HepG2 (cell line): ENCODE measurements at regions not wholly inside any gene's neighbourhood (a gene's known extent, or its start where the extent isn't known, plus 50 kb on each side); places are given as distances from the start of the nearest gene placed in this dataset.

Source experiments
- ATAC-seq: fragments of 200-7000 bp; cut with Tn5 transposase; 3 replicates; pipeline ENCODE4 v1.9.1; 2020; ENCODE audit warnings: mild to moderate bottlenecking, moderate library complexity
- BruUV-seq: library from RNA; stranded (reverse); fragments of 400-500 nt; replicated peaks from 2 replicates; lab custom pipeline; 2021; lab: Mats Ljungman, UMichigan
- CTCF ChIA-PET: fragments of 300-600 bp; formaldehyde crosslinking; extraction: SDS; loops from one replicate; lab custom pipeline; 2021; ENCODE audit warnings: low total read pairs, inconsistent platforms, low intra/inter-chr PET ratio; lab: Yijun Ruan, JAX
- POLR2A ChIA-PET: fragments of 350-600 bp; sonication (Branson Sonifier 250); formaldehyde crosslinking; loops from one replicate; lab custom pipeline; 2020; ENCODE audit warnings: antibody characterized with exemption, inconsistent platforms; lab: Yijun Ruan, JAX
- DNase-seq: peaks from one replicate; pipeline ENCODE4 v3.0.0-alpha.2; 2015; ENCODE audit warnings: low spot score
- FAIRE-seq: peaks from 3 replicates; lab custom pipeline; 2011; peaks lifted over from hg19 to GRCh38; lab: Jason Lieb, UNC
- H2AFZ ChIP-seq: one replicate; pipeline ENCODE4 v1.6.1; 2011; ENCODE audit warnings: low read length, inconsistent platforms
- H3K27ac ChIP-seq: fragments of 300-600 bp; 3 replicates; pipeline ENCODE4 v1.8.0; 2011; ENCODE audit warnings: mixed run types, mild to moderate bottlenecking, mixed read lengths, low read length, inconsistent platforms; ENCODE audit not compliant: insufficient read depth; ENCODE audit errors: extremely low read length
- H3K27me3 ChIP-seq, 2 experiments: fragments of 200-600 bp in 1 of 2; 2 replicates in 1 of 2; 3 replicates in 1 of 2; pipeline versions ENCODE4 v1.6.0 to v1.8.0; 2011; ENCODE audit warnings: low read length in 2 of 2, mild to moderate bottlenecking in 2 of 2, moderate library complexity in 2 of 2, inconsistent platforms in 1 of 2; ENCODE audit not compliant: insufficient read depth in 2 of 2, control insufficient read depth in 1 of 2
- H3K36me3 ChIP-seq, 2 experiments: fragments of 200-600 bp in 1 of 2; replicated peaks in 1 of 2; 2 replicates in 1 of 2; 3 replicates in 1 of 2; pipeline versions ENCODE4 v1.5.1 to v1.8.0; 2011; ENCODE audit warnings: low read length in 2 of 2, inconsistent platforms in 1 of 2; ENCODE audit not compliant: insufficient read depth in 2 of 2, control insufficient read depth in 1 of 2
- H3K4me1 ChIP-seq: 2 replicates; pipeline ENCODE4 v1.5.1; 2012; ENCODE audit warnings: low read length, inconsistent platforms; ENCODE audit not compliant: insufficient read depth
- H3K4me2 ChIP-seq: 2 replicates; pipeline ENCODE4 v1.6.0; 2011; ENCODE audit warnings: low read depth, low read length, inconsistent platforms
- H3K4me3 ChIP-seq, 3 experiments: fragments of 200-600 bp in 1 of 3; sonication (generic), shearing (Covaris generic) in 1 of 3; replicated peaks in 1 of 3; 2 replicates each; pipeline ENCODE4 v1.5.1; 2011 to 2016; ENCODE audit warnings: low read length in 3 of 3, inconsistent platforms in 2 of 3, low read depth in 2 of 3, mild to moderate bottlenecking in 2 of 3, control low read depth in 1 of 3, mixed read lengths in 1 of 3; ENCODE audit not compliant: insufficient read depth in 1 of 3
- H3K79me2 ChIP-seq: one replicate; pipeline ENCODE4 v1.6.1; 2011; ENCODE audit warnings: low read length, inconsistent platforms; ENCODE audit not compliant: insufficient read depth
- H3K9ac ChIP-seq: 2 replicates; pipeline ENCODE4 v1.6.0; 2011; ENCODE audit warnings: mild to moderate bottlenecking, low read depth, low read length, inconsistent platforms; ENCODE audit not compliant: insufficient read depth
- H3K9me3 ChIP-seq: 2 replicates; pipeline ENCODE4 v1.5.1; 2012; ENCODE audit warnings: mild to moderate bottlenecking, low read length
- H4K20me1 ChIP-seq: 2 replicates; pipeline ENCODE4 v1.6.0; 2011; ENCODE audit warnings: inconsistent platforms, mild to moderate bottlenecking, low read length, moderate library complexity; ENCODE audit not compliant: insufficient read depth
- AHDC1 ChIP-seq: sonication (generic); formaldehyde crosslinking; IDR thresholded peaks from 2 replicates; pipeline ENCODE4 v1.5.1; 2020; ENCODE audit warnings: mild to moderate bottlenecking, missing genetic modification reagents, borderline replicate concordance
- ASH2L ChIP-seq: fragments of 300-600, 200-600 bp; sonication (generic); IDR thresholded peaks from 2 replicates; pipeline ENCODE4 v1.7.0; 2017; ENCODE audit warnings: low read depth, mild to moderate bottlenecking, moderate library complexity, mixed read lengths, low read length; ENCODE audit not compliant: insufficient read length
- DZIP1 ChIP-seq: sonication (generic); formaldehyde crosslinking; IDR thresholded peaks from 2 replicates; pipeline ENCODE4 v1.5.0; 2020; ENCODE audit warnings: mild to moderate bottlenecking, missing genetic modification reagents
- HDAC2 ChIP-seq: sonication (generic); formaldehyde crosslinking; IDR thresholded peaks from 2 replicates; pipeline ENCODE4 v1.4.0; 2020; ENCODE audit warnings: missing genetic modification reagents
- KLF12 ChIP-seq: sonication (generic); formaldehyde crosslinking; IDR thresholded peaks from 2 replicates; pipeline ENCODE4 v1.4.0; 2020; ENCODE audit warnings: missing genetic modification reagents, borderline replicate concordance
- MZF1 ChIP-seq: sonication (generic); formaldehyde crosslinking; IDR thresholded peaks from 2 replicates; pipeline ENCODE4 v1.8.1; 2023; ENCODE audit warnings: mild to moderate bottlenecking, missing genetic modification reagents, borderline replicate concordance
- NPAS2 ChIP-seq: sonication (generic); formaldehyde crosslinking; IDR thresholded peaks from 2 replicates; pipeline ENCODE4 v1.8.0; 2022; ENCODE audit warnings: mild to moderate bottlenecking, missing genetic modification reagents, borderline replicate concordance
- RELA ChIP-seq: sonication (generic); formaldehyde crosslinking; IDR thresholded peaks from 2 replicates; pipeline ENCODE4 v1.4.0; 2020; ENCODE audit warnings: missing genetic modification reagents
- SNAPC2 ChIP-seq: sonication (generic); formaldehyde crosslinking; IDR thresholded peaks from 2 replicates; pipeline ENCODE4 v1.8.1; 2022; ENCODE audit warnings: mild to moderate bottlenecking, missing genetic modification reagents
- SRF ChIP-seq: IDR thresholded peaks from 2 replicates; pipeline ENCODE4 v1.6.1; 2011; ENCODE audit warnings: mild to moderate bottlenecking, low read depth, low read length, moderate library complexity
- ZNF333 ChIP-seq: sonication (generic); formaldehyde crosslinking; IDR thresholded peaks from 2 replicates; pipeline ENCODE4 v1.4.0; 2020; ENCODE audit warnings: mild to moderate bottlenecking, missing genetic modification reagents, borderline replicate concordance
- ZNF709 ChIP-seq: sonication (generic); formaldehyde crosslinking; IDR thresholded peaks from 2 replicates; pipeline ENCODE4 v1.5.0; 2020; ENCODE audit warnings: mild to moderate bottlenecking, missing genetic modification reagents
- WGBS: methylation state at CpG from one replicate; pipeline ENCODE4 v1.1.6; 2017; ENCODE audit warnings: low lambda C conversion rate; 5-methylcytosine and 5-hydroxymethylcytosine counted together
- in situ Hi-C: cut with HindIII; loops from 2 replicates; pipeline ENCODE4 v1.10.0; 2017; ENCODE audit warnings: low pct_unique_long_range_greater_than_20kb; ENCODE audit not compliant: extremely low pct_ligation_motif_present
- intact Hi-C: fragments of 100-400 bp; cut with micrococcal nuclease; formaldehyde crosslinking; loops from one replicate; pipeline ENCODE4 v1.10.0; 2022; ENCODE audit not compliant: unreplicated experiment

- Histone ChIP-seq H3K9ac (no peak overlapping the region), H3K4me1 (no peaks in the 10 kb centered on the region), H4K20me1 (no peaks in the 10 kb centered on the region), H3K4me2 (no peak overlapping the region), H2AFZ (no peak overlapping the region), H3K27ac (no peak overlapping the region), H3K36me3 (no peaks in the 10 kb centered on the region), H3K9me3 (no peaks in the 10 kb centered on the region), H3K27me3 (no peaks in the 10 kb centered on the region), H3K79me2 (no peaks in the 10 kb centered on the region), H3K4me3 (no peak overlapping the region)
- FAIRE-seq (no peak), DNase-seq (no peak), ATAC-seq (no peak)
- WGBS = 34% methylated on average over 3 of the region's 3 CpGs
- in situ Hi-C loops (no loop called here), intact Hi-C loops (no loop called here)
- POLR2A ChIA-PET = no interaction called here
- BruUV-seq = no TSS peak
- TF ChIP-seq ASH2L (no peak), NPAS2 (no peak), DZIP1 (CRISPR knock-in tag) (no peak), KLF12 (CRISPR knock-in tag) (no peak), ZNF709 (CRISPR knock-in tag) (no peak), SNAPC2 (CRISPR knock-in tag) (no peak), SRF (no peak)
- CTCF ChIA-PET = no interaction called here
These were observed 93.0 kb upstream of the PELI2 start for GRCh38 chr14:56025191-56025590.

GRCh38 chr14:56026506-56026905, 91.7 kb upstream of the PELI2 start:
- Histone ChIP-seq H3K4me2 (no peak overlapping the region), H3K27ac (no peak overlapping the region), H3K27me3 (no peaks in the 10 kb centered on the region), H3K4me3 (no peak overlapping the region), H3K79me2 (no peaks in the 10 kb centered on the region), H4K20me1 (no peaks in the 10 kb centered on the region), H2AFZ (no peak overlapping the region), H3K36me3 (no peaks in the 10 kb centered on the region), H3K4me1 (no peaks in the 10 kb centered on the region), H3K9me3 (no peaks in the 10 kb centered on the region), H3K9ac (no peak overlapping the region)
- DNase-seq (no peak), ATAC-seq (no peak), FAIRE-seq (no peak)
- ChIA-PET POLR2A (no interaction called here), CTCF (no interaction called here)
- 0% methylated on average over 1 of the region's 1 CpG for WGBS
- no TSS peak for BruUV-seq
- in situ Hi-C loops = no loop called here
- intact Hi-C loops = no loop called here
- TF ChIP-seq RELA (CRISPR knock-in tag) (no peak), HDAC2 (no peak), AHDC1 (no peak), MZF1 (no peak), ZNF333 (CRISPR knock-in tag) (no peak)
